ENCODE measurements at regions not wholly inside any gene's neighbourhood (a gene's known extent, or its start where the extent isn't known, plus 50 kb on each side); places are given as distances from the start of the nearest gene placed in this dataset.

DNA sequence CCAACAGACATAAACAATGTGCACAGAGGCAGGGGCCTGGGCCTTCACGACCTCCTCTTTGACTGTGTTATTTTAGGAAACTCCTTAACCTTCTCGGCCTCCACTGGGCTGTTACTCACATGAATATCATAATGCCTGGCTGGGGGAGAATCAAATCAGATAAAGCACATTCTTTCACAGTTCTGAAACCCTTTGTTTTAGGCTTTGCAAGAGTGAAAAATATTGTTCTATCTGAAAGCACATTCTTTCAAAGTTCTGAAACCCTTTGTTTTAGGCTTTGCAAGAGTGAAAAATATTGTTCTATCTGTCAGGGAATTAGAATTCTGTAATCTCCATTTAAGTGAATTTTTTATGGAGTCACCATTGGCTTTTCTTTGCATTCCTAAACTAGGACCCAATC, 50.7 kb upstream of the SYNDIG1 start:
- TF ChIP-seq POLR2A (IDR thresholded peaks at IDR 0.05) = no peak
- TF ChIP-seq, protein P1, sequence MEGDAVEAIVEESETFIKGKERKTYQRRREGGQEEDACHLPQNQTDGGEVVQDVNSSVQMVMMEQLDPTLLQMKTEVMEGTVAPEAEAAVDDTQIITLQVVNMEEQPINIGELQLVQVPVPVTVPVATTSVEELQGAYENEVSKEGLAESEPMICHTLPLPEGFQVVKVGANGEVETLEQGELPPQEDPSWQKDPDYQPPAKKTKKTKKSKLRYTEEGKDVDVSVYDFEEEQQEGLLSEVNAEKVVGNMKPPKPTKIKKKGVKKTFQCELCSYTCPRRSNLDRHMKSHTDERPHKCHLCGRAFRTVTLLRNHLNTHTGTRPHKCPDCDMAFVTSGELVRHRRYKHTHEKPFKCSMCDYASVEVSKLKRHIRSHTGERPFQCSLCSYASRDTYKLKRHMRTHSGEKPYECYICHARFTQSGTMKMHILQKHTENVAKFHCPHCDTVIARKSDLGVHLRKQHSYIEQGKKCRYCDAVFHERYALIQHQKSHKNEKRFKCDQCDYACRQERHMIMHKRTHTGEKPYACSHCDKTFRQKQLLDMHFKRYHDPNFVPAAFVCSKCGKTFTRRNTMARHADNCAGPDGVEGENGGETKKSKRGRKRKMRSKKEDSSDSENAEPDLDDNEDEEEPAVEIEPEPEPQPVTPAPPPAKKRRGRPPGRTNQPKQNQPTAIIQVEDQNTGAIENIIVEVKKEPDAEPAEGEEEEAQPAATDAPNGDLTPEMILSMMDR (IDR thresholded peaks at IDR 0.05) = no peak
